HG03135 (cell line): ENCODE measurements at regions not wholly inside any gene's neighbourhood (a gene's known extent, or its start where the extent isn't known, plus 50 kb on each side); places are given as distances from the start of the nearest gene placed in this dataset.
"Not testable (repeated sequence)": the region's sequence is repeated elsewhere in the genome, so short reads cannot be mapped to it uniquely, and the experiment has no call there.

ENCODE experiments used
- ATAC-seq: cut with Tn5 transposase; IDR thresholded peaks from one replicate; pipeline ENCODE4 v1.9.1; 2021; ENCODE audit warnings: mild to moderate bottlenecking, moderate library complexity; ENCODE audit not compliant: unreplicated experiment

DNA sequence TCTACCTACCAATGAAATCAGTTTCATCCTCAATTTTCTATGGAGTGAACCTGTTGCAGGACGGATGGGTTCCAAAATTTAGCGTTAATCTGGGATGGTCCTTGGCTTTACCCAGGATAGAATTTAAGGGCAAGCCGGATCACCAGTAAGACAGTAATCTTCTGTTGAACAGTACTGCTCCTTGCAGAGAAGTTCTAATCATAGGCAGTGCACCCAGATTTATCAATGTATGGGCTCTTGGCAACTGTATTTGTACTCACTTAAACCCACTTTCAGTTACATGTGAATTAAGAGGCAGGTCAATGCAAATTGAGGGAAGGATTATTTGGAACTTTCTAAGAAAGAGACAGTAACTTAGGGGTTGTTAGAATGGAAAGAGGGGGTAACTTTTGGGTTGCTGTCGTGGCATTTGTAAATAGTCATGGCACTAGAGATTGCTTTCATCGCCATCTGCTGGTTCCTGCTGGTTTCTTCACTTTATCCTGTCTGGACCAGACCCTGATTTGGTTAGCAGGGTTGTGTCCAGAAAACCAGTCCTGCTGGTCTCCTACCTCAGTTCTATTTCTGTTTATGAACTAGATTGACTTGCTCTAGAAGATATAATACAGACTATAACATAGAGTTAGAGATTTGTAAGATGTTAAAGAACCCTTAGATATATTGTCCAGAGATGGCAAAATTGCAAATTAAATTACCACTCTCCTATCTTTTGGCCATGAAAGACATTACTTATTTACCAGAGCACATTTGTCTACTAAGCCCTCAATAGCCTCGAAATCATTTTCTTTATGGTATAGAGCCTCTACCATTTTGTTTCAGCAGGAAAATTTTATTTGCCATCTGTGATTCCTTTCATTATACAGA is 646.3 kb downstream of the UTRN start:
- no peak for ATAC-seq

DNA sequence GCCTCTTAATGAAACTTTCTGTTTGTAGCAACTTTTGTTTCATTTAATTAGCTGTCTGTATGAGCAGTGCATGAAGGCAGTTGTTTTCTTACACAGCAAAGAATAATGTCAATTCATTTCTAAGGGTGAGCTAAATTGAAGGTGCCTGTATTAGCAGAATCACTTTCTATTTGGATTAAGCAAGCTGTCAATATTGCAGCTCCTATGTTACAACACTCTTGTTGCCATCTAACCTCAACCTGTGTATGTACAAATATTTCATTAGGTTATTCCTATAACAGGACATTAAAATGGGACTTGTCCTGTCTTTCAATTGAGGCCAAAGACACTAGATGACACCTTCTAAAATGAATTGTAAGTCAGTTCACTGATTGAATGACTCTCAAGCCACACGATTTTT is 647.5 kb downstream of the UTRN start:
- no peak for ATAC-seq

DNA sequence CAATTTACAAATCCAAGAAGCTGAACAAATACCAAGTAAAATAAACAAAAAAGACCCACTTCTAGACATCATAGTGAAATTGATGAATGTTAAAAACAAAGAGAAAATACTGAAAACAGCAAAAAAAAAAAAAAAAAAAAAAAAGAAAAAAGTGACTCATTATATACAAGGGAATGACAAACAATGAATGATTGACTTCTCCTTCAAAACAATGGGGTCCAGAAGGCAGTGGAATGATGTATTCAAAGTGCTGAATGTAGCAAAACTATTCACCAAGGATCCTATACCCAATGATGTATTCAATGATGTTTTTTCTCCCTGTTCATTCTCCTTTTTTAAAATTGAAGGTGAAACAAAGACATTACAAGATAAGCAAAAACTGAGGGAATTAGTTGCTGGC is 650.0 kb downstream of the UTRN start:
- ATAC-seq: no peak

DNA sequence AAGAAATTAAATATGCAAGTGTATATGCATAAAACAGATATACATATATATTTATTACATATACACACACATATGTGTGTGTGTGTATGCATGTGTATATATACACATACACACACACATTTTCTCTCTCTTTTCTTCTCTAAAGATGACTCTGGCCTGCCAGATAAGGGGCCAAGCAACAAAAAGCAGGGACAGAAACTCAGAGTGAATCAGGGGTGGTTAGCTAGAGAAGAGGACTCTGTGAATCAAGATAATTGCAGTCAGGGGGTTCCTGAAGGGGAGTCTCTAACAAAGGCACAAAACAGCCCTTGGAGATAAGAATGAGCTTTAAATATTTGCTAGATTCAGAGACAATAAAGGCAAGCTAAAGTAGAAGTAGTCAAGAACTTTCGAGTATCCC is 650.5 kb downstream of the UTRN start:
- ATAC-seq: no peak

DNA sequence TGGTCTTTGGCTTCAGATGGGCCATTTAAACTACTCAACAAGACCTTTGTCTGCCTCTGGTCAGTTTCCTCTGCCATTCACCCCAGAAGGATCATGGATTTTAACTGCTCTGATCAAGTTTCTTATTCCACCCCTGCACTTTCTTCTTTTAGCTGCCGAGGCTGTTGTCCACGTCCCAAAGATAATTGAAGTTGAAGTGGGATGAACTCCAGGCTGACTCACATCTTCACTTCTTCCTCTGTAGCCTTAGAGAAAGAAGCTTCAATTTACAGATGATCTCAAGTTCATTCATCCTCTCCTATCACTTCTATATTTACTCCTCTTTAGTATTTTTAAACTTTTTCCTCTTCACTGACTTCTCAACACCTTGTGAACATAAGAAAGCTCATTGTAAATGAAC is 651.6 kb downstream of the UTRN start:
- no peak for ATAC-seq

DNA sequence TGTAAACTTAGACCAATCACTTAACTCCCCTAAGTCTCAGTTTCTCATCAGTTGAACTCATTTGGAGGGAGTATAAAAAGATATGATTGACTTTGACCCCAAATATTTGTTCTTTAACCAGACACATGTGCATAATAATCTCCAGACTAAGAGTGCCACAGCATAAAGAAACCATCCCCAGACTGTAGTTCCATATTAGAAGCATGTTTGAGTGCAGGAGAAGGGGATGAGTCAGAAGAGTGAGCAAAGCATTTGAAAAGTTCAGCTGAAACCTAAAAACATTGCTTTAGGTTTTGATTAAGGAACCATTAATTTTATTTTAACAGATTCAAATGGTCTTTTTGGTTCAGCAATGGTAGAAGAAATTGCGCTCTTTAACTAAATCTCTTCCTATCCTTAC is 654.8 kb downstream of the UTRN start:
- ATAC-seq: no peak

DNA sequence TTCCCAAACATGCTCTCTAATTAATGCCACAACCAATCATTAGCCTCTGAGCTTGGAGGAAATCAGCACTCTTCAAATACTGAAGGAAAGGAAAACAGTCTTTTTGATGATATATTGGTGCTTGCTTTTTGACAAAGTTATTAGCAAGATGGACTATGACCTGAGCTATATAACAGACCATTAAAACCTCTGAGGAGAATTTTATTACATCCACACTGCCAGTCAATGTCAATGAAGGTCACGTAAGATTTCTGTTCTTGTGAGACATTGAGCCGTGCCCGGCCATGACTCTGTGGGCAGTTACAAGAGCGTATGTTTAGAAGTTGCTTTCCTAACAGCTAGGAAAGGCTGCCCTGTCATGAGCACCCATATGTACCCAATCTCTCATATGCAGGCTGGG is 659.0 kb downstream of the UTRN start:
- no peak for ATAC-seq

DNA sequence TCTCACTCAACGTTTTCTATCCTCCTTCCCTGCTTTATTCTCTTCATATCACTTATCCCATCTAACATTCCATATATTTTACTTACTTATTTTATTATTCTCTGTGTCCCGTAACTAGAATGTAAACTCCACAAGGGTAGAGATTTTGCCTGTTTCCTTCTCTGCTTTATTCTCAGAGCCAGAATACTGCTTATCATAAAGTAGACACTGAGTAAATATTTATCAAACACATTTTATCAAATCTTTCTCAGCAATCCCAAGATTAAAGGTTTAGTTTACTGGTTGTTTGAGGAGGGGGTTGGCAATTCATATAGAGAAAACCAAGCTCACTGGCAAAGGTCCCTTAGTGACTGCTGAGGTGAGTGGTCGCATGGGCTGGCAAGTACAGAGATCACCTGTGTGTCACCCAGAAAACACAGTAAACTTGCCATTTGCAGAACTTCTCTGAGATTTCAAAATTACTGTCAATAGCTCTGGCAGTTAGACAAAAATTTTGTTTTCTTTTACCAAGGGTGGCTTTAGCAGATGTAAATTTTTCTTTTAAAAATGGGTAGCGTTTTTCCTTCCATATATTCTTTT is 662.4 kb downstream of the UTRN start:
- no peak for ATAC-seq

DNA sequence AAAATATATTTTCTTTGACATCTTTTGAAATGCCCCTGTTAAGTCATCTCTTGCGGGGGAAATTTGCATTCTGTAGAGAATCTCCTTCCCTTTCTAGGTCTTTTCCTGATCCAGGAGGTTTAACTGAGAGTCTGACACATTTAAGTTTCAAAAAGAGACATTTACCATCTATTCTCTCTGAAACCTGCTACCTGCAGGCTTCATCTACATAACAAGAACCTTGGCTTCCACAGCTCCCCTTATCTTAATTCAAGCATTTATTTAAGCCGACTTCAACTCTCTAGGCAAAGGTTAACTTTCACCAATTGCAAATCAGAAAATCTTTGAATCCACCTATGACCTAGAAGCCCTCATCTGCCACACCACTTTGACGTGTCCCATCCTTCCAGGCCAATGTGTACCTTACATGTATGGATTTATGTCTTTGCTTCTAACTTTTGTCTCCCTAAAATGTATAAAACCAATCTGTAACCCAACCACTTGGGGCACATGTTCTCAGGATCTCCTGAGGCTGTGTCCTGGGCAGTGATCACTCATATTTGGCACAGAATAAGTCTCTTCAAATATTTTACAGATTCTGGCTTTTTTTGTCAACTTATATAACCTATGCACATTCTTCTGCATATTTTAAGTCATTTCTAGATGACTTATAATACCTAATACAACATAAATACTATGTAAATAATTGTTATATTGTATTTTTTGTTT is 666.7 kb downstream of the UTRN start:
- no peak for ATAC-seq

DNA sequence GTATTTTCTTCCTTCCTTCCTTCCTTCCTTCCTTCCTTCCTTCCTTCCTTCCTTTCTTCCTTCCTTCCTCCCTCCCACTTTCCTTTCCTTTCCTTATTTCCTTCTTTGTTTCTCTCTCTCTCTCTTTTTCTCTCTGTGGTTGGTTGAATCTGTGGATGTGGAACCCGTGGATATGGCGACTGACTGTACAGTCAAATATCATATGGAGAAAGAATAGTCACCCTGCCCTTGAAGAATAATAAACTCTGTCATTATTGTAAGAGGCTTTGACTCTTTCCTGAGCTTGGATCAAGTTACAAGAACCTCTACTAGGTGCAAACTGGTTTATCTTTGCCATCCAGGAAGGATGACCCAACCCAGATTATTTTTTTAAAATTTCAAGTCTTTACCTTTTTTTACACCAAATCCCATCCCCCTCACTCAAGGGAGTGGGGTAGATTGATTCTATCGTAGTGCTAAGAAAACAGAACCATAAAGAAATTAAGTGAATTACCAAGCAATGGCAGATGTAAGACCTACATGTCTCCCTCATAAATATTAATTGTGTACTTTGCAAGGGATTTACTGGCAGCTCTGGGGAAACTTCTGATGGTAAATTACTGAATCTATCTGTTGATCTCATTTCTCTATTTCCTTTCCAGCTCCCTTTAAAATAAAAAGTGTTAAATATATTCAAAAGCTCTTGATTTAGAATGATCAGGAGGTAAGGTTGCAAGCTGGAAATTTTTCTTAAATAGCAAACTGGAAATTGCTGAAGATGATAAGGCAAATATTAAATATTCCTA is 667.5 kb downstream of the UTRN start:
- no peak for ATAC-seq

DNA sequence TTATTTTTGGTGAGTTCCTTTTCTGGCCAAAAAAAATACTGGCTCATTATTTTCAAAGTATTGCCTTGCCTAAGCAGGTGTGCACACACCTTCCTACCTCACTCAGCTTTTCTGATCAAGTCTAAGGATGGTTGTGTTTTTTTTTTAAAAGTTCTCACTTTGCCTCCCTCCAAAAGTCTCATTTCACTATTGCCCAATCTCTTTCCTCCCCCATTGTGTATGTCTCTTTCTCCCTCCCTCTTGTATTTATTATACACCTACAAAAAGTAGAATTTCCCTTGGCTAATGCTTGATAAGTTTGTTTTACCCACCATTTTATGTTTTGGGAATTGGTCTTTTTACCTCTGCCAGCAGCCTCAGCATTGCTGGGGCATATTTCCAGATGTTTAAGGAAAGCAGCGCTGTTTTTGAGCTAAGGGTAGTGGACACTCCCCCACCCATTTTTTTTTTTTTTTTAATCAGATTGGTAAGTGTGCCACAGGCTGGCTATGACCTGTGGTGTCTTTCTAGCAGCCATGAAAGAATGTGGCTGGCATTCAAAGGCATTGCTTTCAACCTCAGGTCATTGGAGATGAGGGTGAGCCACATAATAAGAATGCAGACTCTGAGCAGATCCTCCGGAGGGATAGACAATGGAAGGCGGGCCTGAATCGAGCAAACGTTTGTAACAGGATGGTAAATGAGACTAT is 668.6 kb downstream of the UTRN start:
- no peak for ATAC-seq

DNA sequence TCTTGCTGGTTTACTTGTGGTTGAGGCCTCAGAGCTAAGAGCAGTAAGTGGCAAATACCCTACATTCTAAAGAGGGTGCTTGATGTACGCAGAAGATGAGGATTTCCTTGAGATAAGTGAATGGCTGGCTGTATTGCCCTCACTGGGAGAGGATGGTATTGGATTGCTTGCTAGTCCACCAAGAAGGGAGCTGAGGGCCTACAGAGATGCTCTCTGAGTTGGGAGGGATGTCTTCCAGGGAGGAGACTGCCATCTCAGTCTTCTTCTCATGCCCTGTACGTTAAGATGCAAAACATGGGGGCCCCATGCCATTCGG is 669.1 kb downstream of the UTRN start:
- no peak for ATAC-seq

DNA sequence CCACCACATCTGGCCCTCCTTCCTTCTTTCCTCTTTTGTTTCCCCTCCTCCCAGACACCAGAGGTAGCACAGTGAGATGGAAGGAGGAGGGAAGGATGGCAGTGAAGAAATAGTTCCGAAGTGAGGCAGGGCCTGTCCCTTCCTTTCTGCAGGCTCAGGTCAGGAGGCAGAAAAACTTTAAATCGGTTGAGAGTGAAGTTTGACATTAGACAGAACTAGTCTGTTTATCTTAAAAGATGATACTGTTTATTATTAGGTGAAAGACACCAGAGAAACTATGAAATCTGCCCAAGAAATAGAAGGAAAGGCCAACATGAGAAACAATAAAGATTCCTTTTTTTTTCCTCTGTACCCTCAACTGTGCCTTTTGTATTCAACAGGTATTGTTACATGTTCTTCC is 670.3 kb downstream of the UTRN start:
- no peak for ATAC-seq

DNA sequence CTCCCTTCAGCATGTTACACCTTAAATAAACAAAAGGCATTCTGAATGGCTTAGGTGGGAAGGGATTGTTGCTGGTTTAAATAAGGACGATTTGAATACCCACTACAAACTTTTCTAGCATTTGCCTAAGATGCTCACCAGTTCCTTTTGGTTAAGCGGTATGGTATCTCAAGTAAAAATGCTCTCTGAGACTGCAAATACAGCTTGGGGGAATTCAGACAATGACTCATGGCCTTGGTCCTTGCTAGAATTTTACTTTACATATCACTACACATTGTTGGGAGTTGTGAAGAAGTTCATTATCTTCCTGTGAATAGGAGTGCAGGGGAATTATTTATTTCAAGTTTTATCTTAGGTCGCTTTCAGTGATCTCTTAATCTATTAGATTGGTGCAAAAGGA is 670.7 kb downstream of the UTRN start:
- no peak for ATAC-seq

DNA sequence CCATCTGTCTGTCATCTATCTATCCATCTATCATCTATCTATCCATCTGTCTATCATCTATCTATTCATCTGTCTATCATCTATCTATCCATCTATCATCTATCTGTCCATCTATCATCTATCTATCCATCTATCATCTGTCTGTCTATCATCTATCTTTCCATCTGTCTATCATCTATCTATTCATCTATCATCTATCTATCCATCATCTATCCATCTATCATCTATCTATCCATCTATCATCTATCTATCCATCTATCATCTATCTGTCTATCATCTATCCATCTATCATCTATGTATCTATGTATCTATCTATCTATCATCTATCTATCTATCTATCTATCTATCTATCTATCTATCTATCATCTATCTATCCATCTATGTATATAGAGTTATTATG is 671.6 kb downstream of the UTRN start:
- ATAC-seq: not testable (repeated sequence)

DNA sequence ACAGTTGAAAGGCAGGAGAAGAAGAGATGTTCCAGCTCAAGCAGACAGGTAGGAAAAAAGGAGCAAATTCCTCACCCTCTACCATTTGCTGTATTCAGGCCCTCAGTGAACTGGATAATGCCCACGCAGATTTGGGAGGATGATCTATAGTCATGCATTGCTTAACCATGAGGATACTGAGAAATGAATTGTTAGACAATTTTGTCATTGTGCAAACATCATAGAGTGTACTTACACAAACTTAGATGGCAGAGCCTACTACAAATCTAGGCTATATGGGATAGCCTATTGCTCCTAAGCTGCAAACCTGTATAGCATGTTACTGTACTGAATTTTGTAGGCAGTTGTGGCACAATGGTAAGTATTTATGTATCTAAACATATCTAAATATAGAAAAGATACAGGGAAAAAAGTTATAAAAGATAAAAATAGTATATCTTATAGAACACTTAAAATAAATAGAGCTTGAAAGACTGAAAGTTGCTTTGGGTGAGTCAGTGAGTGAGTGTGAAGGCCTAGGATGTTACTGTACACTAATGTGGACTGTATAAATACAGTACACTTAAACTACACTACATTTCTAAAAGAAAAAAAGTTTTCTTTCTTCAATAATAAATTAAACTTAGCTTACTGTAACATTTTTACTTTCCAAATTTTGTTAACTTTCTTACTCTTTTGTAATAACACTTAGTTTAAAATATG is 672.3 kb downstream of the UTRN start:
- no peak for ATAC-seq

DNA sequence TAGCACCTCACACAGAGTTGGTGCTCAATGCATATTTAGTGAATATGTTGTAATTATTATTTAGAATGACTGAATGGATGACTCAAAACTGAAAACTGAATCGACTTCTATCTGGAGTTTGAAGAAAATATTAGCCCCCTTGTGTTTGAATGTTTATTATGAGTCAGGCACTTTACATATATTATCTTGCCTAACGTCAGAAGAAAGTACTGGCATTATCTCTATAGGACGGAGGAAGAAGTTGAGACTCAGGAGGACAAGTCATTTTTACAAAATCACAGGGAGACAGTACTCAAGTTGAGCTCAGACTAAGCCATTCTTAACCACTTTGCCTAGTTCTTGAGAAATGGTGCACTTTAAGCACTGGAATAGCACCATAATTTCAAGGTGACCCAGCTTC is 684.0 kb downstream of the UTRN start:
- no peak for ATAC-seq

DNA sequence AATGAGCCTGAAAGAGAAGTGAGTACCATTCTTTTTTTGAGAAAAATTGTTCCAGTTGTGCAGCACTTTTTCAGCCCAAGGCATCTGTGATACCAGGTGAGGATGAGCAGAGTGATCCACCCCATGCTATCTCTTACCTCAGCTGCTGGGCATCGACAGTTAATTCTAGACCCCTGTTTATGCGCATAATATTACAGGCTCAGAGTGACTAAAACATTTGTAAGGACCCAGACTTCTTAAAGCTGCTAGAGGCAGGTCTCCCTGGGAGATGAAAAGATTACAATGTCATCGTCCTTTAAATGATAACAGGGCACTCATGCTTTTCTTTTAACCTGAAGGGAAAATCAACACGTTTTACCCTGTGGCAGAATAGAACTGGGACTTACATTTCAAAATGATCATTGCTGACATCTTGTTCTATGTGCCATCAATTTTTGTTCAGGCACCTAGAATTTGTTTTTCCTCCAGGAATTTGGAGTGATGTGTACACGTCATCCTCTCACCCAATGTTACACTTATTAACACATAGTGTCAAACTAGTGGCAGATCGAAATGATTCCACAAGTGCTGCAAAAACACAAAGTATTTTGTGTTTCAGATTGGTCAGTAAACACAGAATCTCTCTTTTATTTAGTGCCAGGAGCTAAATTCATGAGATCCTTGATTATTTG is 684.6 kb downstream of the UTRN start:
- no peak for ATAC-seq

DNA sequence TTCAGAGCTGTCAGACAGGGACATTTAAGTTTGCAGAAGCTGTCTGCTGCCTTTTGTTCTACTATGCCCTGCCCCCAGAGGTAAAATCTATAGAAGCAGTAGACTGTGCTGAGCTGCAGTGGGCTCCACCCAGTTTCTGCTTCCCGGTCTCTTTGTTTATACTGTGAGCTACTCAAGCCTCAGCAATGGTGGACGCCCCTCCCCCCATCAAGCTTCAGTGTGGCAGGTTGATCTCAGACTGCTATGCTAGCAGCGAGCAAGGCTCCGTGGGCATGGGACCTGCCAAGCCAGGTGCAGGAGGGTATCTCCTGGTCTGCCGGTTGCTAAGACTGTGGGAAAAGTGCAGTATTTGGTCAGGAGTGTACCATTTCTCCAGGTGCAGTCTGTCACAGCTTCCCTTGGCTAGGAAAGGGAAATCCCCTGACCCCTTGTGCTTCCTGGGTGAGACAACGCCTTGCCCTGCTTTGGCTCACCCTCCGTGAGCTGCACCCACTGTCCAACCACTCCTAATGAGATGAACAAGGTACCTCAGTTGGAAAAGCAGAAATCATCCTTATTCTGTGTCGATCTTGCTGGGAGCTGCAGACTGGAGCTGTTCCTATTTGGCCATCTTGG is 692.2 kb downstream of the UTRN start:
- ATAC-seq: not testable (repeated sequence)
